ENCODE measurements at regions not wholly inside any gene's neighbourhood (a gene's known extent, or its start where the extent isn't known, plus 50 kb on each side); places are given as distances from the start of the nearest gene placed in this dataset.

DNA sequence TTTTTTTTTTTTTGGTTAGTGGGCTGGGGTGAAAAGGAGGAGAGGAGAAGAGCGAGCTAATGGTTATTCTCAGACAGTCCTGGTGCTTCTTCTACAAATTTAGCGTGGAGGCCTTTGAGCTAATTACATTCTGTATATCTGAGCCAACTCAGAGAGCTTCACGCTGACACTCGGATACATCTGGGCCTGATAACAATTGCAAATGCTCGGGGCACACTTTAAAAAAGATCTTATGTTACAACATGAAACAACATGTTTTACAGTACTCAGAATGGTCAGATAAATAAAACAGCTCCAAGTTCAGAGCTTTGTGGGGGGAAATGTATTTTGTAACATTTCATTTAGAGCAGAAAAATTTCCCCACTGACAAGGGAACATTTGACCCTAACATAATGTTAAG lies 966.9 kb upstream of the NR2F2 start:
- TF ChIP-seq, protein P1, sequence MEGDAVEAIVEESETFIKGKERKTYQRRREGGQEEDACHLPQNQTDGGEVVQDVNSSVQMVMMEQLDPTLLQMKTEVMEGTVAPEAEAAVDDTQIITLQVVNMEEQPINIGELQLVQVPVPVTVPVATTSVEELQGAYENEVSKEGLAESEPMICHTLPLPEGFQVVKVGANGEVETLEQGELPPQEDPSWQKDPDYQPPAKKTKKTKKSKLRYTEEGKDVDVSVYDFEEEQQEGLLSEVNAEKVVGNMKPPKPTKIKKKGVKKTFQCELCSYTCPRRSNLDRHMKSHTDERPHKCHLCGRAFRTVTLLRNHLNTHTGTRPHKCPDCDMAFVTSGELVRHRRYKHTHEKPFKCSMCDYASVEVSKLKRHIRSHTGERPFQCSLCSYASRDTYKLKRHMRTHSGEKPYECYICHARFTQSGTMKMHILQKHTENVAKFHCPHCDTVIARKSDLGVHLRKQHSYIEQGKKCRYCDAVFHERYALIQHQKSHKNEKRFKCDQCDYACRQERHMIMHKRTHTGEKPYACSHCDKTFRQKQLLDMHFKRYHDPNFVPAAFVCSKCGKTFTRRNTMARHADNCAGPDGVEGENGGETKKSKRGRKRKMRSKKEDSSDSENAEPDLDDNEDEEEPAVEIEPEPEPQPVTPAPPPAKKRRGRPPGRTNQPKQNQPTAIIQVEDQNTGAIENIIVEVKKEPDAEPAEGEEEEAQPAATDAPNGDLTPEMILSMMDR (IDR thresholded peaks at IDR 0.05), result no peak
- no peak for TF ChIP-seq POLR2A (IDR thresholded peaks at IDR 0.05)

Data from uterus (tissue), 2 donors.